ENCODE measurements at regions not wholly inside any gene's neighbourhood (a gene's known extent, or its start where the extent isn't known, plus 50 kb on each side); places are given as distances from the start of the nearest gene placed in this dataset.

DNA sequence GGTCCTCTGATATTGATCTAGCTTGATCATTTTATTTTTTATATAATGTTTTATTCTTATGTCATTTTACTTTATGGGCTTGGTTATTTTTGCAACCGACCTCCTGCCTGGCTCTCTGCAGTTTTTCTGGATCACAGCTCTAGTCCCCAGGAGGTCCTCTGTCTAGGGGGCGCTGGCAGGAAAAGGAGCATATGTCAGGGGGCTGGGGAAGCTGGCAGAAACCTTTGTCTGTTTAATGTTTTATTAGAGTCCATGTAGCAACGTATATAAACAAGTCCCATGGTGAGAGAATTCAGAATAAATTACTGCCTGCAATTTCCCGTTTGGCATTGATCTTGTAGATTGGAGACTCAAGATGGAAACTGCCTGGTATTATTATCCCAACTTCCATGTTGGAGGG lies 133.5 kb upstream of the ZBED5 start:
- no peak for DNase-seq
- CTCF ChIA-PET = no interaction called here

DNA sequence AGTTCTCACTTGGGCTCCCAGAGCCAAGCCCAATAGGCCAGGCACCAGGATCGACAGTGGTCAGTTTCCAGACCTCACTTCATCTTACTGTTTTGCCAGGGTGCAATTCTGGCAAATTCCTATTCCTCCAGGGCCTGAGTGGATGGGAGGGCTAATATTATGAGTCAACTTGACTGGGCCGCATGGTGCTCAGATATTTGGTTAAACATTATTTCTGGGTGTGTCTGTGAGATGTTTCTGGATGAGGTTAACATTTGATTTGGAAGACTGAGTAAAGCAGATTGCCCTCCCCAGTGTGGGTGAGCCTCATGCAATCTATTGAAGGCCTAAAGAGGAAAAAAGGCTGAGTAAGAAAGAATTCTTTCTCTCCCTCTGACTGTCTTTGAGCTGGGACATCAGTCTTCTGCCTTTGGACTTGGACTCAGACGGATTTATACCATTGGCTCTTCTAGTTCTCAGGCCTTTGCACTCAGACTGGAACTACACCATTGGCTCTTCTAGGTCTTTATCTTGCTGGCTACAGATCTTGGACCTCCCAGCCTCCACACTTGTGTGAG lies 132.9 kb upstream of the ZBED5 start:
- H3K9me3 ChIP-seq = no peaks in the 10 kb centered on the region
- Mint-ChIP-seq H3K4me3 (no peak overlapping the region), H3K36me3 (no peaks in the 10 kb centered on the region), H3K4me1 (peaks cover 0 to 6% (median 0%) of the 10 kb centered on the region in 3 donors), H3K27me3 (peaks cover 2 to 4% of the 10 kb centered on the region in 2 donors), H3K27ac (no peak overlapping the region), H3K9me3 (peaks cover 0 to 4% (median 3%) of the 10 kb centered on the region in 3 donors)
- H3K4me1 ChIP-seq (ENCODE audit: control insufficient read depth in 1 of 2, extremely low read depth in 1 of 2, insufficient read depth in 2 of 2, low read length in 2 of 2) = no peaks in the 10 kb centered on the region
- WGBS (ENCODE audit: insufficient coverage) = 75% methylated on average over 2 of the region's 3 CpGs
- CTCF ChIA-PET = no interaction called here
- H3K36me3 ChIP-seq (ENCODE audit: control insufficient read depth in 2 of 2, extremely low read depth in 1 of 2, insufficient read depth in 1 of 2, low read length in 1 of 2) = no peaks in the 10 kb centered on the region
- H3K27me3 ChIP-seq (replicated peaks in 1 of 2; ENCODE audit: control insufficient read depth in 2 of 2, extremely low read depth in 1 of 2, insufficient read depth in 2 of 2, low read length in 1 of 2) = peaks cover 0 to 10% of the 10 kb centered on the region in 2 experiments
- ATAC-seq (replicated peaks in 1 of 4) (no peak), DNase-seq (no peak)
- POLR2A ChIA-PET = no interaction called here
- H3K4me3 ChIP-seq (ENCODE audit: control insufficient read depth in 1 of 2, extremely low read depth in 1 of 2, low read length in 1 of 2) = no peak overlapping the region
- H3K27ac ChIP-seq (ENCODE audit: low read length) = no peak overlapping the region

More for the DNA sequence above, 133.5 kb upstream of the ZBED5 start:
- Histone ChIP-seq H3K4me1 (ENCODE audit: control insufficient read depth in 1 of 2, extremely low read depth in 1 of 2, insufficient read depth in 2 of 2, low read length in 2 of 2) (no peaks in the 10 kb centered on the region), H3K4me3 (ENCODE audit: control insufficient read depth in 1 of 2, extremely low read depth in 1 of 2, low read length in 1 of 2) (no peak overlapping the region), H3K9me3 (no peaks in the 10 kb centered on the region), H3K36me3 (ENCODE audit: control insufficient read depth in 2 of 2, extremely low read depth in 1 of 2, insufficient read depth in 1 of 2, low read length in 1 of 2) (no peaks in the 10 kb centered on the region), H3K27ac (ENCODE audit: low read length) (no peak overlapping the region), H3K27me3 (replicated peaks in 1 of 2; ENCODE audit: control insufficient read depth in 2 of 2, extremely low read depth in 1 of 2, insufficient read depth in 2 of 2, low read length in 1 of 2) (peaks cover 0 to 8% of the 10 kb centered on the region in 2 experiments)
- Mint-ChIP-seq H3K36me3 (no peaks in the 10 kb centered on the region), H3K4me3 (no peak overlapping the region), H3K27me3 (peaks cover 0 to 5% of the 10 kb centered on the region in 2 donors), H3K4me1 (peaks cover 0 to 2% (median 0%) of the 10 kb centered on the region in 3 donors), H3K27ac (no peak overlapping the region), H3K9me3 (peaks cover 0 to 4% (median 3%) of the 10 kb centered on the region in 3 donors)
- WGBS (ENCODE audit: insufficient coverage) = 61% methylated on average over 3 of the region's 4 CpGs
- POLR2A ChIA-PET = no interaction called here
- no peak for ATAC-seq (replicated peaks in 1 of 4)

DNA sequence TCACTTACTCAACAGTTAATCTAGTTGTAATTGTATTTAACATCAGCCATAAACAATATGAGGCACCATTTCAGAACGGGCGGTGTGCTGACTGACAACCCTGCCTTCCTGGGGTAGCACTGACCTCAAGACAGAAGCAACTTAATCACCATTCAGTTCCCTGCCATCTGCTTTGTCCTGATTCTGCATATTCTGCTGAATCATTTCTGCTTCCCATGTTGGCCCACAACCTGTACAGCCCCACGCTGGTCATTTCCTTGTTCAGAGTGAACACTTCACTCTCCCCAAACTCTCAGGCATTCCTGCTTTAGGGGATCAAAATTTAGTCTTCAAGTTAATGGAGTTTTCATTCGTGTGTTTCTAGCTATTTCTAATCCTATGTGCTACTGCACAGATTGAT lies 132.3 kb upstream of the ZBED5 start:
- Mint-ChIP-seq H3K36me3 (no peaks in the 10 kb centered on the region), H3K4me1 (peaks cover 0 to 6% (median 0%) of the 10 kb centered on the region in 3 donors), H3K27me3 (peaks cover 1 to 2% of the 10 kb centered on the region in 2 donors), H3K4me3 (no peak overlapping the region), H3K27ac (no peak overlapping the region), H3K9me3 (peaks cover 0 to 4% (median 3%) of the 10 kb centered on the region in 3 donors)
- CTCF ChIA-PET = interaction anchor here in 1 of 2 donors (0.5 kb wide), 1 partner anchor 21 kb away, joined by 4 read pairs; no protein-coding TSS in a partner anchor
- no peaks in the 10 kb centered on the region for H3K4me1 ChIP-seq (ENCODE audit: control insufficient read depth in 1 of 2, extremely low read depth in 1 of 2, insufficient read depth in 2 of 2, low read length in 2 of 2)
- DNase-seq = no peak
- H3K36me3 ChIP-seq (ENCODE audit: control insufficient read depth in 2 of 2, extremely low read depth in 1 of 2, insufficient read depth in 1 of 2, low read length in 1 of 2) = no peaks in the 10 kb centered on the region
- H3K4me3 ChIP-seq (ENCODE audit: control insufficient read depth in 1 of 2, extremely low read depth in 1 of 2, low read length in 1 of 2) = no peak overlapping the region
- POLR2A ChIA-PET = no interaction called here
- no peak overlapping the region for H3K27ac ChIP-seq (ENCODE audit: low read length)
- no peaks in the 10 kb centered on the region for H3K9me3 ChIP-seq
- ATAC-seq (replicated peaks in 1 of 4) = no peak
- WGBS (ENCODE audit: insufficient coverage) = no CpG with 5 or more reads among the region's 4 CpGs
- peaks cover 0 to 10% of the 10 kb centered on the region in 2 experiments for H3K27me3 ChIP-seq (replicated peaks in 1 of 2; ENCODE audit: control insufficient read depth in 2 of 2, extremely low read depth in 1 of 2, insufficient read depth in 2 of 2, low read length in 1 of 2)

GRCh38 chr11:10986006-10986405 lies 128.2 kb upstream of the ZBED5 start:
- WGBS (ENCODE audit: insufficient coverage) = 30% methylated on average over 1 of the region's 2 CpGs
- H3K27ac ChIP-seq (ENCODE audit: low read length) = no peak overlapping the region
- H3K9me3 ChIP-seq = no peaks in the 10 kb centered on the region
- no peaks in the 10 kb centered on the region for H3K9me3 Mint-ChIP-seq
- peaks cover 11 to 14% of the 10 kb centered on the region in 2 donors for H3K27me3 Mint-ChIP-seq
- POLR2A ChIA-PET = no interaction called here
- ATAC-seq (replicated peaks in 1 of 4) (no peak), DNase-seq (no peak)
- H3K27ac Mint-ChIP-seq = no peak overlapping the region
- CTCF ChIA-PET = no interaction called here
- H3K4me1 Mint-ChIP-seq = peaks cover 0 to 6% (median 2%) of the 10 kb centered on the region in 3 donors
- no peak overlapping the region for H3K4me3 Mint-ChIP-seq
- no peaks in the 10 kb centered on the region for H3K4me1 ChIP-seq (ENCODE audit: control insufficient read depth in 1 of 2, extremely low read depth in 1 of 2, insufficient read depth in 2 of 2, low read length in 2 of 2)
- no peaks in the 10 kb centered on the region for H3K36me3 Mint-ChIP-seq
- H3K27me3 ChIP-seq (replicated peaks in 1 of 2; ENCODE audit: control insufficient read depth in 2 of 2, extremely low read depth in 1 of 2, insufficient read depth in 2 of 2, low read length in 1 of 2) = peaks cover 0 to 15% of the 10 kb centered on the region in 2 experiments
- H3K36me3 ChIP-seq (ENCODE audit: control insufficient read depth in 2 of 2, extremely low read depth in 1 of 2, insufficient read depth in 1 of 2, low read length in 1 of 2) = no peaks in the 10 kb centered on the region
- no peak overlapping the region for H3K4me3 ChIP-seq (ENCODE audit: control insufficient read depth in 1 of 2, extremely low read depth in 1 of 2, low read length in 1 of 2)

DNA sequence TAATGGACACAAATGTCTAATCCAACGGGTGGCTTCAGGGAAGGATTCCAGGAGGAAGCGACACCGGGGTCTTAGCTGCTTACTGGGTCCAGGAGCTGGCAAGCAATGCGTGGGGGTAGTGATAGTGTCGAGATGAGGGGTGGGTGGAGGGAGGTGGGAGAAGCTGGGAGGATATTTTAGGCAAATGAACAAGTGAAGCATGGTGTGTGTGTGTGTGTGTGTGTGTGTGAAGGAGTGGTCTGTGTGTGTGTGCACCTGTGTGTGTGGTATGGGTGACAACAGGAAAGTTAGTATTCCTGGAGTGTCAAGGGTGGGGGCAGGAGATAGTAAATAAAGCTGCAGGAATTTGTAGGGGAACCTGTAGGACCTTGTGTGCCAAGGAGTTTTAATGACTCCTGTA lies 126.9 kb upstream of the ZBED5 start:
- no peak overlapping the region for H3K27ac Mint-ChIP-seq
- H3K4me1 ChIP-seq (ENCODE audit: control insufficient read depth in 1 of 2, extremely low read depth in 1 of 2, insufficient read depth in 2 of 2, low read length in 2 of 2) = no peaks in the 10 kb centered on the region
- no peaks in the 10 kb centered on the region for H3K36me3 Mint-ChIP-seq
- 78% methylated on average over 5 of the region's 5 CpGs for WGBS (ENCODE audit: insufficient coverage)
- ATAC-seq (replicated peaks in 1 of 4) (no peak), DNase-seq (no peak)
- H3K36me3 ChIP-seq (ENCODE audit: control insufficient read depth in 2 of 2, extremely low read depth in 1 of 2, insufficient read depth in 1 of 2, low read length in 1 of 2) = no peaks in the 10 kb centered on the region
- peaks cover 11 to 14% of the 10 kb centered on the region in 2 donors for H3K27me3 Mint-ChIP-seq
- H3K4me1 Mint-ChIP-seq = peaks cover 0 to 6% (median 2%) of the 10 kb centered on the region in 3 donors
- H3K4me3 ChIP-seq (ENCODE audit: control insufficient read depth in 1 of 2, extremely low read depth in 1 of 2, low read length in 1 of 2) = no peak overlapping the region
- no peaks in the 10 kb centered on the region for H3K9me3 Mint-ChIP-seq
- POLR2A ChIA-PET = no interaction called here
- CTCF ChIA-PET = no interaction called here
- H3K27ac ChIP-seq (ENCODE audit: low read length) = no peak overlapping the region
- H3K27me3 ChIP-seq (replicated peaks in 1 of 2; ENCODE audit: control insufficient read depth in 2 of 2, extremely low read depth in 1 of 2, insufficient read depth in 2 of 2, low read length in 1 of 2) = peaks cover 0 to 15% of the 10 kb centered on the region in 2 experiments
- H3K9me3 ChIP-seq = no peaks in the 10 kb centered on the region
- H3K4me3 Mint-ChIP-seq = no peak overlapping the region

- Mint-ChIP-seq H3K4me3 (no peak overlapping the region), H3K4me1 (peaks cover 0 to 7% (median 6%) of the 10 kb centered on the region in 3 donors), H3K36me3 (no peaks in the 10 kb centered on the region), H3K9me3 (no peaks in the 10 kb centered on the region), H3K27me3 (peaks cover 11 to 14% of the 10 kb centered on the region in 2 donors), H3K27ac (no peak overlapping the region)
- no peak overlapping the region for H3K4me3 ChIP-seq (ENCODE audit: control insufficient read depth in 1 of 2, extremely low read depth in 1 of 2, low read length in 1 of 2)
- ChIA-PET POLR2A (no interaction called here), CTCF (interaction anchor here in 1 of 2 donors (0.6 kb wide), 1 partner anchor 1383 kb away, joined by 3 read pairs; no protein-coding TSS in a partner anchor)
- 93% methylated on average over 4 of the region's 4 CpGs for WGBS (ENCODE audit: insufficient coverage)
- ATAC-seq (replicated peaks in 1 of 4) (no peak), DNase-seq (no peak)
- H3K9me3 ChIP-seq = no peaks in the 10 kb centered on the region
- peaks cover 0 to 15% of the 10 kb centered on the region in 2 experiments for H3K27me3 ChIP-seq (replicated peaks in 1 of 2; ENCODE audit: control insufficient read depth in 2 of 2, extremely low read depth in 1 of 2, insufficient read depth in 2 of 2, low read length in 1 of 2)
- no peak overlapping the region for H3K27ac ChIP-seq (ENCODE audit: low read length)
- no peaks in the 10 kb centered on the region for H3K4me1 ChIP-seq (ENCODE audit: control insufficient read depth in 1 of 2, extremely low read depth in 1 of 2, insufficient read depth in 2 of 2, low read length in 2 of 2)
- no peaks in the 10 kb centered on the region for H3K36me3 ChIP-seq (ENCODE audit: control insufficient read depth in 2 of 2, extremely low read depth in 1 of 2, insufficient read depth in 1 of 2, low read length in 1 of 2)
Measured at GRCh38 chr11:10984250-10984649, 126.4 kb upstream of the ZBED5 start.
